GM18520 (cell line): ENCODE measurements at regions not wholly inside any gene's neighbourhood (a gene's known extent, or its start where the extent isn't known, plus 50 kb on each side); places are given as distances from the start of the nearest gene placed in this dataset.

ENCODE experiments used
- ATAC-seq: cut with Tn5 transposase; IDR thresholded peaks from one replicate; pipeline ENCODE4 v1.9.1; 2021; ENCODE audit not compliant: unreplicated experiment

GRCh38 chr6:168981187-168981586 is 272.5 kb downstream of the THBS2 start:
- no peak for ATAC-seq

- ATAC-seq: no peak
These were observed 274.4 kb downstream of the THBS2 start for GRCh38 chr6:168979254-168979653.

- no peak for ATAC-seq
These were observed 281.5 kb downstream of the THBS2 start for GRCh38 chr6:168972128-168972527.

- ATAC-seq: no peak
These were observed 282.1 kb downstream of the THBS2 start for GRCh38 chr6:168971549-168971948.

DNA sequence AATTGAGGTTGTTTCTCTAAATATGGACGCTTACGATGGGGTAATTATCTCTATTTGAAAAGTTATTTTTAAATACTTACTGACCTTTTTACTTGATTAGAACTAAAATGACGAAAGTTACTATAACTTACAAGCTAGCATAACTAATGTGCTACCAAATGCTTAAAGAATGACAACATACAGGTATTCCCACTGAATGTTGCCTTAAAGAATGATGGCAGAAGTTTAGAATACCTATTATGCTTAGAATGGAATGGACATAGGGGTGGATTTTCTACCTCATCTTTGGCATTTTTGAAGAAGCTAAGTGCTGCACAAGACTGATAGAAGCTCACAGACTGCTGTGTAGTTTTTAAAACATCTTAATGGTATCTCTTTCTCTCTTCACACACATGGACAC is 284.8 kb downstream of the THBS2 start:
- no peak for ATAC-seq

DNA sequence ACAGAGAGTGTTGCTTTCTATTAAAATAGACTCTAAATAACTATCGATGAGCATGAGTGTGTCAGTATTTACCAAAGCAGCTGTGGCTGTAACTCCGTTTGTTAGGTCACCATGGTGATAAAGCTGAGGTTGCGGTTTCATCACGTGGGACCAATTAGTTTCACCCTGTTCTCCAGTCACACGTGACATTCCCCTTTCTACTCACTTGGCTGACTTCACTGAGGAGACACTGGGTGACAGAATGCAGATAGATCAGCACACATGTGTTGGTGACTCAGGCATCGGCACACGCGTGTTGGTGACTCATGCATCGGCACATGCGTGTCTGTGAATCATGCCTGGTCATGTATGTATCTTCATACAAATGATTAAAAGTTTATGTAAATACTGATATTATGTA is 285.4 kb downstream of the THBS2 start:
- ATAC-seq: no peak

DNA sequence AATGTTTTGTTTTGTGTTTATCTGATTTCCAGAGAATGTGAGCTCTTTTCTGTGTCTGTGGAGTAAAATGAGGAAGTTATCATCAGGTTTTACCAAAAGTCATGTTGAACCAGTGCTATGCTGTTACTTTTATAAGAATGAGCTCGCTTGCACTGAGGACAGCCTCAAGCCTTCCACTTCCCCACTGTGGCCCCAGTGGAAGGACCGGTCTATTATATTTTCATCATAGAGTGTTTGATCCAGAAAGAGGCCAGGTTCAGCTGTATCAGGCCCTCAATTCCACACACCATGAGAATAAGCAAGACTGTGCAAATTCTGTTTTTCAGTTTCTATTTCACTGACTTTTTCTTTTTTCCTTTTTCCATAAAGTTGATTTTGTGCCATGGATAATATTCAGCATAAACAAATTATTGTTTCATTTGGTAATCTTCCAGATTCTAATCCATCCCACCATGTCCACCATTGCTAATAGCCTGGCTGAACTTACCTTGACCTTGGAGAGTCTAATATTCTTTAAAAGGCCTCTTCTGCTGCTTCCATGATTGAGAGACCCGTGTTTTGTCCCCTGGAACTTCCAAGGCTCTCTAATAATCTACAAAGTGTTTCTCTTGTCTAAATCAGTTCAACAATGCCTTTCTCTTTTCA is 286.2 kb downstream of the THBS2 start:
- ATAC-seq: no peak

- no peak for ATAC-seq
These were observed 289.4 kb downstream of the THBS2 start for GRCh38 chr6:168964138-168964835.

DNA sequence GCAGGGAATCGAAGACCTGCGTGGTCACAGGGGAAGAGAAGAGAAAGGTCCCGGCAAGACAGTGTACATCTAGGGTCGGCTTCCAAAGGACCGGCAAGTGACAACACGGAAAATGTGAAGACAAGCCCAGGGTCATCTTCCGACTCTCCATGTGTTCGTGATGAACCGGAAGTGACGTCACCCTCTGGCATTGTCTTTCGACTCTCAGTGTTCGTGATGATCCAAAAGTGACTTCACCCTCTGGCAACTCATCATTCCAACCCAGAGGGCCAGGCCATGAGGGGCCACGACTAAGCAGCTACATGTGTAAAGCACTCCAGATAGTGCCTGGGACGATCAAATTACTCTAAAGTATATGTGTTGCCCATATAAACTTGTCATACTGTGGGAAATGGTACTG is 290.8 kb downstream of the THBS2 start:
- ATAC-seq: no peak

- no peak for ATAC-seq
These were observed 292.4 kb downstream of the THBS2 start for GRCh38 chr6:168961264-168961656.

- no peak for ATAC-seq
These were observed 292.9 kb downstream of the THBS2 start for GRCh38 chr6:168960551-168961263.

GRCh38 chr6:168959696-168960095 is 293.9 kb downstream of the THBS2 start:
- no peak for ATAC-seq

GRCh38 chr6:168956884-168957730 is 296.5 kb downstream of the THBS2 start:
- no peak for ATAC-seq

DNA sequence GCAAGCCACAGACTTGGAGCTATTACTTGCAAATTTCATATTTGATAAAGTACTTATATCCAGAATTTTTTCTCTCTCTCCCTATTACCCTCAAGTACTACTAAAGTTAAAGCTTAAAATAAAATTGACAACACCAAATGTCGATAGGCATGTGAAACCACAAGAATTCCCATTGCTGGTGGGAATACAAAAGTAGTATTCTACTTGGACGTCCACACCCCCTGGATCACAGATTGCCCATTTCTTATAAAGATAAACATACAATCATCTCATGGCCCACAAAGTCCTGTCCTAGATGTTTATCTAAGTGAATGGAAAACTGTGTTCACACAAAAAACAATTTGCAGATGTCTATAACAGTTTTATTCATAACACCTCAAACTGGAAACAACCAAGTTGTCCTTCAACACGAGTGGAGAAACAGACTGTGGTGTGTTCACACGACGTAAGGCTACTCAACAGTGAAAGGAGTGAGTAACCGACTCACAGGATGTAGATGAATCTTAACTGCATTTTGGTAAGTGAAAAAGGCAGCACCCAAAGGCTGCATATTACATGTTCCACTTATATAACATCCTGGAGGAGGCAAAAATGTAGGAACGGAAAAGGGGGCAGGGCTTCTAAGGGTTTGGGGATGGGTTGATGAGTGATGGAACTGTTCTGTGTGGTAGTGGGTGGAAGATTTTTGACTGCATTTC is 297.4 kb downstream of the THBS2 start:
- ATAC-seq: no peak

GRCh38 chr6:168953461-168953860 is 300.2 kb downstream of the THBS2 start:
- ATAC-seq: no peak

GRCh38 chr6:168951217-168951616 is 302.4 kb downstream of the THBS2 start:
- ATAC-seq: no peak

DNA sequence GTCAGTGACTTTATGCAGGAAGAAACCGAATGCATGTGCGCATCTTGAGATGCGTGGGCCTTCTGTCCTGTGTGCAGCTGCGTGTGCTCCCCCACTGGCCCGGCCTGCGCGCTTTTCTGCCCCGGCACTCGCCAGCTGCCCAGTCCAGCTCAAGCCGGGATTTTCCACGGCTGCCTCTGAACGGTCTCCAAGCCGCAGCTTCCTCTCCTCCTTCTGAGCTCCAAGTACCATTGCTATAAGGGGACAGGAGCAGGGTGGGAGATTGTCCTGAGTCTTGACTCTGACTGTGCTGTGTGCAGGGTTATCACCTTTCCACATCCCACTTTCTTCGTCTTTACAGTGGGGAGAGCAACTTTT is 302.8 kb downstream of the THBS2 start:
- no peak for ATAC-seq

GRCh38 chr6:168949981-168950857 is 303.4 kb downstream of the THBS2 start:
- ATAC-seq: no peak

DNA sequence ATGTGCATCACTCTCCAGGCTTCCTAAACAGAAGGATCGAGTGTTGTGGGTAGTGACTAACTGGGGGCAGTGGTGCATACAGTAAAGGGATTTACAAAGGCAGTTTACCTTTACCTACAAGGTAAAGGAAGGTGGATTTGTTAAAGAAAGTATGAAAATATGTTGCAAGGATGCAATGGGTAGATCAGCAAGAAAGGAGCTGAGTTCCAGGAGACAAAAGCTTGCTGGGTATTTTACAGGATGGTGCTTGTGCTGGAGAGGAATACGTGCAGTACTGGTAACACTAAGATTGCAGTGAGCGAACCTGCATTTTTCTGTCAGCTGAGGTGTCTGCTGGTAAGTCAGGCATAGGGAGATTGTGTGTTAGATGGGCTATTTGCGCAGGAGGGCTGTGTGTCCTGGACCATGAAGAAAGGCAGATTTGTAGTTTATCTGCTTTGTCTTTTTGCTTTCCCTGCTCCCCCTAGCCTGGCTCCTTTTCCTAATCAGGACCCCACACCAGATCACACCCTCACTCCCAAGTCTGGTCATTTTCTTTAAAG is 304.6 kb downstream of the THBS2 start:
- no peak for ATAC-seq

- ATAC-seq: no peak
These were observed 305.6 kb downstream of the THBS2 start for GRCh38 chr6:168948002-168948401.
